ENCODE measurements at regions not wholly inside any gene's neighbourhood (a gene's known extent, or its start where the extent isn't known, plus 50 kb on each side); places are given as distances from the start of the nearest gene placed in this dataset.

DNA sequence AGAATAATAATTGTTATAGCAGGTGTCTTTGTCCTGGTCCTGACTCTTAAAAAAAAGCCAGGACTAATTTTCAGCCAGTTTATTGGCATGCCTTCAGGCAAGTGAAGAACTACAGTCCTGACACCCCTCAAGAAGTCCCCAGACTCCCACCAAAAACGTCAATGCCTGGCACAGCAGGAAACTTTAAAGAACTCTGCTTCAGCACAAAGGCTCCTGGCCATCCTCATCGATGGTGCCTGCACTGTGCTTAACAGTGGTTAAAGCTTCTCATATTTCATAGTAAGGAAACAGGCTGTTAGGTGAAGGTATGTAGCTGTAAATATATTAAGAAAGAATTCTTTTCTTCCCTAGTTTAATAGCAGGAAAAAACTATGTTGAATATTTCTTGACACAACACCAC, 280.1 kb upstream of the PUM3 start:
- Histone ChIP-seq H3K79me2 (ENCODE audit: insufficient read depth, low read length) (no peaks in the 10 kb centered on the region), H3K4me3 (replicated peaks in 1 of 2; ENCODE audit: low read depth in 1 of 2, low read length in 2 of 2) (no peak overlapping the region), H3K9ac (ENCODE audit: low read length) (no peak overlapping the region), H4K20me1 (ENCODE audit: insufficient read depth) (no peaks in the 10 kb centered on the region), H3K9me2 (ENCODE audit: insufficient read depth) (no peaks in the 10 kb centered on the region), H2AFZ (ENCODE audit: low read depth, low read length, poor library complexity, severe bottlenecking) (no peak overlapping the region), H3K4me2 (ENCODE audit: low read length) (no peak overlapping the region), H3K27ac (ENCODE audit: low read depth, low read length) (no peak overlapping the region), H3K27me3 (ENCODE audit: insufficient read depth, low read length) (peaks cover 33% of the 10 kb centered on the region), H3K4me1 (ENCODE audit: control insufficient read depth in 1 of 2, insufficient read depth in 2 of 2, low read length in 2 of 2) (no peaks in the 10 kb centered on the region), H3K36me3 (ENCODE audit: control insufficient read depth in 1 of 2, insufficient read depth in 2 of 2, low read length in 2 of 2) (no peaks in the 10 kb centered on the region), H3K9me3 (ENCODE audit: control insufficient read depth in 1 of 2, insufficient read depth in 1 of 2, low read depth in 1 of 2, low read length in 2 of 2) (no peaks in the 10 kb centered on the region)
- ChIA-PET POLR2A (no interaction called here), CTCF (no interaction called here), RAD21 (ENCODE audit: low non-redundant PET in 1 of 2, low total read pairs in 2 of 2, uncharacterized antibody in 2 of 2, unreplicated experiment in 2 of 2) (no interaction called here)
- intact Hi-C loops (cut with micrococcal nuclease), result no loop called here
- TF ChIP-seq CBX3 (IDR thresholded peaks at IDR 0.05; ENCODE audit: low read depth) (no peak), SIN3A (IDR thresholded peaks at IDR 0.05; ENCODE audit: low read depth) (no peak), ZFX (IDR thresholded peaks at IDR 0.05) (no peak), POLR2AphosphoS5 (IDR thresholded peaks at IDR 0.05; ENCODE audit: low read depth, low read length) (no peak), YY1 (IDR thresholded peaks at IDR 0.05; ENCODE audit: extremely low read depth, insufficient replicate concordance, low read depth, low read length) (no peak), SRF (IDR thresholded peaks at IDR 0.05; ENCODE audit: low read depth) (no peak), CEBPB (IDR thresholded peaks at IDR 0.05; ENCODE audit: low read depth) (no peak), RAD21 (IDR thresholded peaks at IDR 0.05; ENCODE audit: low read depth) (no peak), TCF7L2 (IDR thresholded peaks at IDR 0.05; ENCODE audit: borderline replicate concordance, extremely low read depth, insufficient read depth, insufficient read length) (no peak), EGR1 (IDR thresholded peaks at IDR 0.05; ENCODE audit: low read depth) (no peak), JUND (IDR thresholded peaks at IDR 0.05) (no peak), POLR2A (IDR thresholded peaks at IDR 0.05; ENCODE audit: borderline replicate concordance, extremely low read depth, insufficient read depth, insufficient read length) (no peak), EZH2 (IDR thresholded peaks at IDR 0.05) (no peak), ELF1 (IDR thresholded peaks at IDR 0.05; ENCODE audit: borderline replicate concordance, low read depth) (no peak), EZH2phosphoT487 (IDR thresholded peaks at IDR 0.05; ENCODE audit: borderline replicate concordance) (no peak), CTCF (IDR thresholded peaks at IDR 0.05 in 2 of 3, conservative IDR thresholded peaks at IDR 0.05 in 1 of 3; ENCODE audit: borderline replicate concordance in 1 of 3, insufficient read depth in 1 of 3, low read depth in 2 of 3, low read length in 2 of 3) (no peak)
- TF ChIP-seq, protein P1, sequence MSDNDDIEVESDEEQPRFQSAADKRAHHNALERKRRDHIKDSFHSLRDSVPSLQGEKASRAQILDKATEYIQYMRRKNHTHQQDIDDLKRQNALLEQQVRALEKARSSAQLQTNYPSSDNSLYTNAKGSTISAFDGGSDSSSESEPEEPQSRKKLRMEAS (IDR thresholded peaks at IDR 0.05), result no peak
- TF ChIP-seq, protein P2, sequence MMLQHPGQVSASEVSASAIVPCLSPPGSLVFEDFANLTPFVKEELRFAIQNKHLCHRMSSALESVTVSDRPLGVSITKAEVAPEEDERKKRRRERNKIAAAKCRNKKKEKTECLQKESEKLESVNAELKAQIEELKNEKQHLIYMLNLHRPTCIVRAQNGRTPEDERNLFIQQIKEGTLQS (IDR thresholded peaks at IDR 0.05), result no peak
- TF ChIP-seq, protein P3, sequence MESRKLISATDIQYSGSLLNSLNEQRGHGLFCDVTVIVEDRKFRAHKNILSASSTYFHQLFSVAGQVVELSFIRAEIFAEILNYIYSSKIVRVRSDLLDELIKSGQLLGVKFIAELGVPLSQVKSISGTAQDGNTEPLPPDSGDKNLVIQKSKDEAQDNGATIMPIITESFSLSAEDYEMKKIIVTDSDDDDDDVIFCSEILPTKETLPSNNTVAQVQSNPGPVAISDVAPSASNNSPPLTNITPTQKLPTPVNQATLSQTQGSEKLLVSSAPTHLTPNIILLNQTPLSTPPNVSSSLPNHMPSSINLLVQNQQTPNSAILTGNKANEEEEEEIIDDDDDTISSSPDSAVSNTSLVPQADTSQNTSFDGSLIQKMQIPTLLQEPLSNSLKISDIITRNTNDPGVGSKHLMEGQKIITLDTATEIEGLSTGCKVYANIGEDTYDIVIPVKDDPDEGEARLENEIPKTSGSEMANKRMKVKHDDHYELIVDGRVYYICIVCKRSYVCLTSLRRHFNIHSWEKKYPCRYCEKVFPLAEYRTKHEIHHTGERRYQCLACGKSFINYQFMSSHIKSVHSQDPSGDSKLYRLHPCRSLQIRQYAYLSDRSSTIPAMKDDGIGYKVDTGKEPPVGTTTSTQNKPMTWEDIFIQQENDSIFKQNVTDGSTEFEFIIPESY (IDR thresholded peaks at IDR 0.05; ENCODE audit: extremely low read depth, insufficient replicate concordance, low read length), result no peak
- no peak for ATAC-seq
- BruUV-seq (replicated peaks), result no TSS peak
- no peak for DNase-seq (ENCODE audit: low read depth, low spot score)

Data from HCT116 (cell line).